HCT116 (cell line): ENCODE measurements at regions not wholly inside any gene's neighbourhood (a gene's known extent, or its start where the extent isn't known, plus 50 kb on each side); places are given as distances from the start of the nearest gene placed in this dataset.
"Not testable (repeated sequence)": the region's sequence is repeated elsewhere in the genome, so short reads cannot be mapped to it uniquely, and the experiment has no call there.

Experiments
- EZH2 ChIP-seq: fragments of 200-600 bp; sonication (generic); IDR thresholded peaks from 2 replicates; pipeline ENCODE4 v1.6.1; 2017; ENCODE audit warnings: antibody characterized with exemption, mixed run types
- TF ChIP-seq, protein P1 (sequence below), 3 experiments: fragments of 200-600 bp in 1 of 3; sonication (generic) in 1 of 3; IDR thresholded peaks in 2 of 3; conservative IDR thresholded peaks in 1 of 3; 2 replicates each; pipeline ENCODE4 v1.5.1; 2012 to 2017; ENCODE audit warnings: low read depth in 2 of 3, low read length in 2 of 3, antibody characterized with exemption in 1 of 3, borderline replicate concordance in 1 of 3, control low read depth in 1 of 3, mild to moderate bottlenecking in 1 of 3, mixed read lengths in 1 of 3, mixed run types in 1 of 3, moderate library complexity in 1 of 3; ENCODE audit not compliant: insufficient read depth in 1 of 3
- TF ChIP-seq, protein P2 (sequence below): IDR thresholded peaks from 2 replicates; pipeline ENCODE4 v1.6.1; 2012

DNA sequence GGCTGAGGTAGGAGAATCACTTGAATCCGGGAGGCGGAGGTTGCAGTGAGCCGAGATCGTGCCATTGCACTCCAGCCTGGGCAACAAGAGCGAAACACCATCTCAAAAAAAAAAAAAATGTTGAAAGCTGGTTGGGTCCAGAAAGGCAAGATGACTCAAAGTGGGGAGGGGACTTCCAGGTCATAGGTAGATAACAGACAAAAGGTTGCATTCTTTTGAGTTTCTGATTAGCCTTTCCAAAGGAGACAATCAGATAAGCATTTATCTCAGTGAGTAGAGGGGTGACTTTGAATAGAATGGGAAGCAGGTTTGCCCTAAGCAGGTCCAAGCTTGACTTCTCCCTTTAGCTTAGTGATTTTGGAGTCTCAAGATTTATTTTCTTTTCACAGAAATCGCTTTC is 527.9 kb downstream of the XYLT1 start:
- TF ChIP-seq EZH2, result not testable (repeated sequence)
- TF ChIP-seq, protein P1, sequence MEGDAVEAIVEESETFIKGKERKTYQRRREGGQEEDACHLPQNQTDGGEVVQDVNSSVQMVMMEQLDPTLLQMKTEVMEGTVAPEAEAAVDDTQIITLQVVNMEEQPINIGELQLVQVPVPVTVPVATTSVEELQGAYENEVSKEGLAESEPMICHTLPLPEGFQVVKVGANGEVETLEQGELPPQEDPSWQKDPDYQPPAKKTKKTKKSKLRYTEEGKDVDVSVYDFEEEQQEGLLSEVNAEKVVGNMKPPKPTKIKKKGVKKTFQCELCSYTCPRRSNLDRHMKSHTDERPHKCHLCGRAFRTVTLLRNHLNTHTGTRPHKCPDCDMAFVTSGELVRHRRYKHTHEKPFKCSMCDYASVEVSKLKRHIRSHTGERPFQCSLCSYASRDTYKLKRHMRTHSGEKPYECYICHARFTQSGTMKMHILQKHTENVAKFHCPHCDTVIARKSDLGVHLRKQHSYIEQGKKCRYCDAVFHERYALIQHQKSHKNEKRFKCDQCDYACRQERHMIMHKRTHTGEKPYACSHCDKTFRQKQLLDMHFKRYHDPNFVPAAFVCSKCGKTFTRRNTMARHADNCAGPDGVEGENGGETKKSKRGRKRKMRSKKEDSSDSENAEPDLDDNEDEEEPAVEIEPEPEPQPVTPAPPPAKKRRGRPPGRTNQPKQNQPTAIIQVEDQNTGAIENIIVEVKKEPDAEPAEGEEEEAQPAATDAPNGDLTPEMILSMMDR (IDR thresholded peaks at IDR 0.05 in 2 of 3, conservative IDR thresholded peaks at IDR 0.05 in 1 of 3; ENCODE audit: borderline replicate concordance in 1 of 3, insufficient read depth in 1 of 3, low read depth in 2 of 3, low read length in 2 of 3), result not testable (repeated sequence)
- TF ChIP-seq, protein P2, sequence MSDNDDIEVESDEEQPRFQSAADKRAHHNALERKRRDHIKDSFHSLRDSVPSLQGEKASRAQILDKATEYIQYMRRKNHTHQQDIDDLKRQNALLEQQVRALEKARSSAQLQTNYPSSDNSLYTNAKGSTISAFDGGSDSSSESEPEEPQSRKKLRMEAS, result not testable (repeated sequence)
